GM21528 (cell line): ENCODE measurements at regions not wholly inside any gene's neighbourhood (a gene's known extent, or its start where the extent isn't known, plus 50 kb on each side); places are given as distances from the start of the nearest gene placed in this dataset.

Source experiments
- ATAC-seq: cut with Tn5 transposase; IDR thresholded peaks from one replicate; pipeline ENCODE4 v1.9.1; 2021; ENCODE audit warnings: mild to moderate bottlenecking, moderate library complexity; ENCODE audit not compliant: unreplicated experiment, low FRiP score

- no peak for ATAC-seq
Observed at GRCh38 chr18:28650860-28651259, 473.9 kb upstream of the CDH2 start.

- ATAC-seq, result no peak
Observed at GRCh38 chr18:28647961-28648360, 471.0 kb upstream of the CDH2 start.

GRCh38 chr18:28637897-28638296 lies 461.0 kb upstream of the CDH2 start:
- no peak for ATAC-seq

- no peak for ATAC-seq
Observed at GRCh38 chr18:28635530-28635929, 458.6 kb upstream of the CDH2 start.

GRCh38 chr18:28626756-28627155 lies 449.8 kb upstream of the CDH2 start:
- no peak for ATAC-seq

GRCh38 chr18:28607991-28608390 lies 431.1 kb upstream of the CDH2 start:
- no peak for ATAC-seq

- ATAC-seq, result no peak
Observed at GRCh38 chr18:28606686-28607085, 429.8 kb upstream of the CDH2 start.

GRCh38 chr18:28602391-28602790 lies 425.5 kb upstream of the CDH2 start:
- ATAC-seq, result no peak

GRCh38 chr18:28594034-28594433 lies 417.1 kb upstream of the CDH2 start:
- no peak for ATAC-seq

- no peak for ATAC-seq
Observed at GRCh38 chr18:28588884-28589549, 412.1 kb upstream of the CDH2 start.

GRCh38 chr18:28584731-28585130 lies 407.8 kb upstream of the CDH2 start:
- no peak for ATAC-seq

GRCh38 chr18:28582724-28583123 lies 405.8 kb upstream of the CDH2 start:
- ATAC-seq, result no peak

- no peak for ATAC-seq
Observed at GRCh38 chr18:28581521-28582071, 404.7 kb upstream of the CDH2 start.

- no peak for ATAC-seq
Observed at GRCh38 chr18:28576941-28577340, 400.0 kb upstream of the CDH2 start.

GRCh38 chr18:28575123-28575522 lies 398.2 kb upstream of the CDH2 start:
- no peak for ATAC-seq

GRCh38 chr18:28574175-28574574 lies 397.2 kb upstream of the CDH2 start:
- ATAC-seq, result no peak

GRCh38 chr18:28571929-28572328 lies 395.0 kb upstream of the CDH2 start:
- no peak for ATAC-seq

GRCh38 chr18:28560331-28560730 lies 383.4 kb upstream of the CDH2 start:
- ATAC-seq, result no peak

GRCh38 chr18:28559511-28559910 lies 382.6 kb upstream of the CDH2 start:
- no peak for ATAC-seq

- ATAC-seq, result no peak
Observed at GRCh38 chr18:28541934-28542333, 365.0 kb upstream of the CDH2 start.

GRCh38 chr18:28541276-28541930 lies 364.5 kb upstream of the CDH2 start:
- ATAC-seq, result no peak

GRCh38 chr18:28529644-28530043 lies 352.7 kb upstream of the CDH2 start:
- ATAC-seq, result no peak
